NT2/D1 (cell line): ENCODE measurements at regions not wholly inside any gene's neighbourhood (a gene's known extent, or its start where the extent isn't known, plus 50 kb on each side); places are given as distances from the start of the nearest gene placed in this dataset.

Experiments used
- DNase-seq: peaks from one replicate; pipeline ENCODE4 v3.0.0-alpha.2; 2011; ENCODE audit warnings: low read depth, low spot score
- H3K27me3 ChIP-seq: 2 replicates; pipeline ENCODE4 v1.6.0; 2011; ENCODE audit warnings: mild to moderate bottlenecking; ENCODE audit not compliant: insufficient read length, insufficient read depth
- H3K36me3 ChIP-seq: 2 replicates; pipeline ENCODE4 v1.6.1; 2011; ENCODE audit warnings: mild to moderate bottlenecking, low read length, mixed read lengths; ENCODE audit not compliant: insufficient read depth, insufficient read length
- H3K4me1 ChIP-seq: 2 replicates; pipeline ENCODE4 v1.5.1; 2011; ENCODE audit not compliant: insufficient read depth, insufficient read length
- H3K4me3 ChIP-seq: 2 replicates; pipeline ENCODE4 v1.5.1; 2011; ENCODE audit warnings: low read depth; ENCODE audit not compliant: insufficient read length
- H3K9ac ChIP-seq: 2 replicates; pipeline ENCODE4 v1.6.0; 2011; ENCODE audit warnings: low read depth; ENCODE audit not compliant: insufficient read length
- H3K9me3 ChIP-seq: 2 replicates; pipeline ENCODE4 v1.5.1; 2011; ENCODE audit warnings: mild to moderate bottlenecking, low read length; ENCODE audit not compliant: insufficient read depth
- SUZ12 ChIP-seq: IDR thresholded peaks from 2 replicates; pipeline ENCODE4 v1.6.1; 2011; ENCODE audit not compliant: insufficient read length, insufficient read depth; ENCODE audit errors: extremely low read depth
- YY1 ChIP-seq: IDR thresholded peaks from 2 replicates; pipeline ENCODE4 v1.6.1; 2011; ENCODE audit not compliant: insufficient read length, insufficient read depth
- ZNF274 ChIP-seq: IDR thresholded peaks from 2 replicates; pipeline ENCODE4 v1.6.1; 2011; ENCODE audit warnings: mild to moderate bottlenecking, low read depth, low read length

- H3K36me3 ChIP-seq = no peaks in the 10 kb centered on the region
- H3K9ac ChIP-seq = no peak overlapping the region
- no peaks in the 10 kb centered on the region for H3K9me3 ChIP-seq
- no peak for TF ChIP-seq YY1
- TF ChIP-seq SUZ12 = no peak
- no peak for TF ChIP-seq ZNF274
- no peaks in the 10 kb centered on the region for H3K27me3 ChIP-seq
- H3K4me3 ChIP-seq = no peak overlapping the region
- H3K4me1 ChIP-seq = no peaks in the 10 kb centered on the region
- DNase-seq = no peak
Measured at GRCh38 chr13:77379508-77379907, 52.6 kb upstream of the MYCBP2 start.

- no peak overlapping the region for H3K4me3 ChIP-seq
- H3K27me3 ChIP-seq = no peaks in the 10 kb centered on the region
- H3K9ac ChIP-seq = no peak overlapping the region
- H3K9me3 ChIP-seq = no peaks in the 10 kb centered on the region
- DNase-seq = no peak
- no peak for TF ChIP-seq SUZ12
- TF ChIP-seq YY1 = no peak
- TF ChIP-seq ZNF274 = no peak
- H3K4me1 ChIP-seq = no peaks in the 10 kb centered on the region
- no peaks in the 10 kb centered on the region for H3K36me3 ChIP-seq
Measured at GRCh38 chr13:77378662-77379061, 51.8 kb upstream of the MYCBP2 start.

- no peaks in the 10 kb centered on the region for H3K9me3 ChIP-seq
- no peak overlapping the region for H3K4me3 ChIP-seq
- H3K4me1 ChIP-seq = no peaks in the 10 kb centered on the region
- no peaks in the 10 kb centered on the region for H3K36me3 ChIP-seq
- no peak for DNase-seq
- no peak overlapping the region for H3K9ac ChIP-seq
- H3K27me3 ChIP-seq = no peaks in the 10 kb centered on the region
- TF ChIP-seq ZNF274 = no peak
- TF ChIP-seq YY1 = no peak
Measured at GRCh38 chr13:77377016-77377415, 50.1 kb upstream of the MYCBP2 start.
